ENCODE measurements at regions not wholly inside any gene's neighbourhood (a gene's known extent, or its start where the extent isn't known, plus 50 kb on each side); places are given as distances from the start of the nearest gene placed in this dataset.
A peak's percentile ranks its signal among the peaks of the same experiment; 100 is the strongest.
"Not testable (repeated sequence)": the region's sequence is repeated elsewhere in the genome, so short reads cannot be mapped to it uniquely, and the experiment has no call there.

DNA sequence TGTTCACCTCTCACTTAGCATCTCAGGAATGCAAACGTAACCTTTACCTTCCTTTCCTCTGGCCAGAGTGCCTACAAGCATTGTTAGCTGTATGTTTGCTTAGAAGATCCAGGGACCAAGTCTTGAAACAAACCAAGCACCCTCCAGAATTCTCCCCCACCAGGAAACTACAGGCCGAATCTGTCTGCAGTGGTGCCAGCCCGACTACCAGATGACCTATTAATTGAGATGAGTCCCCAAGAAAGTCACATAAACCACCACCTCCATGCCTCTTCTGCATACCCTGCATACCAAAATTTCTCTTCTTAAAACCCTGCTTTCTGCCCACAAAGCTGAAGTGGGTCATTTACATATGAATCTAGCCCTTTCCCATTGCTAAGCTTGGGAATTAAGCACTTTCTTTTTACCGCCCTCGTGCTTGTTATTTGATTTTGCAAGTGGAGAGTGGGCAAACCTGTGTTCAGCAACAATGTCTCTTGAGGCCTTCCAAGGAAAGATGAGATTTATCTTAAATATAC, 1239.1 kb downstream of the CDH12 start:
- no peak for DNase-seq (ENCODE audit: low spot score)

DNA sequence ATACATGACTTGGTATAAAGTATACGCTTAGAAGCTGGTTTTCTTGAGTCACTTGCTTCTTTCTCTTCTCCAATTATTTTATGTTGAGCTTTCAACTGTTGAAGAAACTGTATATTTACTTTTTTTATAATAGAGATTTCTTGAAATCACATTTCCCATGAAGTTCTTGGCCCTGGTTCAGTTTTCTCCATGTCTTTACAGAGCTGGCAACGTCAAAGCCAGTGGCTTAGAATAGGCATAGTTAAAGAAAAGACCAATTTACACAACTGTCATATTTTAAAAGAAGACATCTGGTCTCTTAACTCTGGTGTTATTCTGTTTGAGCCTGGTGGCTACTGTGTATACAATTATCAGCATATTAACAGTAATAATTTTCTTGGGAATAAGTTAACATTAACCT, 1249.3 kb downstream of the CDH12 start:
- DNase-seq (ENCODE audit: low spot score), result no peak

DNA sequence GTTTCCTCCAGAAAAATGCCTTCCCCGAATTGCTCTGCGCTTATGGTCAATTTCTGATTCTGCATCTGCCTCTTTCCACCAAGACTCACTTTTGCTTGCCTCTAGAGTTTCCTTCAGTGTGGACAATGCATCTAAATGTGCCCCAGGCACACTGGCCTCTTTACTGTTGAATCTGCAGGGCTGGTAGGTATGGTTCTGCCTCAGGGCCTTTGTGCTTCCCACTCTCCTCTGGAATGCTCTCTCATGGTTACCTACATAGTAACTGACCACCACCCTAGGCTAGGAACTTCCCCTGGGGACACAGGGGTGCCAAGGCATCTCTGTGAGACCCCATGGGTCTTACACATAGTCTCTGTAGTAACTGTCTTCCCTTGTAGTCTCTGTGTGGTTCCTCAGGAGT, 1258.6 kb downstream of the CDH12 start:
- no peak for DNase-seq (ENCODE audit: low spot score)

DNA sequence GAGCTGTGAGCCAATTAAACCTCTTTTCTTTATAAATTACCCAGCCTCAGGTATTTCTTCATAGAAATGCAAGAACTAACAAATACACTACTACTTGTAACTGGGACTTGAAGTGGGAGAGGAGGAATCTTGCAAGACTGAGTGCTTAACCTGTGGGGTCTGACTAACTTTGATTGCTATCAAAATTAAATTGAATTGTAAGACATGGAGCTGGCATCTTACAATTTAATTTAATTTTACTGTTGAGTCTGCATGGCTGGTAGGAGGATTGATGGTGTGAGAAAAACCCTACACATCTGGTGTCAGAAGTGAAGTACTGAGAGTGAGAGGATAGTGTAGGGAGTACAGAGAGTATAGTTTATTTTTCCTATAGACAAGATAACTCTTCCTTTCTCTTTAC, 1259.9 kb downstream of the CDH12 start:
- no peak for DNase-seq (ENCODE audit: low spot score)

DNA sequence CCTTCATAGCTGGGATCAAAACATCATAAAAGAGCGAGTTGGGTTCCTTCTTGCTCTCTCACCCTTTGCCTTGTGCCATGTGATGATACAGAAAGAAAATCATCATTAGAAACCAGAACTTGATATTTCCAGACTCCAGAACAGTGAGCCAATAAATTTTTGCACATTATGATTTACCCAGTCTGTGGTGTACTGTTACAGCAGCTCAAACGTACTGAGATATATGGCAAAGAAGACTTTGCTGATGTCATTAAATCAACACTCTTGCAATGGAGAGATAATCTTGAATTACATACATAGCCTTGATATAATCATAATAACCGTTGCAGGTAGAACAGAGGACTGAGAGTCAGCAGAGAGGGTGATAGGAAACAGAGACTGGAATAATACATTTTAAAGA, 1271.6 kb downstream of the CDH12 start:
- DNase-seq (ENCODE audit: low spot score), result no peak

DNA sequence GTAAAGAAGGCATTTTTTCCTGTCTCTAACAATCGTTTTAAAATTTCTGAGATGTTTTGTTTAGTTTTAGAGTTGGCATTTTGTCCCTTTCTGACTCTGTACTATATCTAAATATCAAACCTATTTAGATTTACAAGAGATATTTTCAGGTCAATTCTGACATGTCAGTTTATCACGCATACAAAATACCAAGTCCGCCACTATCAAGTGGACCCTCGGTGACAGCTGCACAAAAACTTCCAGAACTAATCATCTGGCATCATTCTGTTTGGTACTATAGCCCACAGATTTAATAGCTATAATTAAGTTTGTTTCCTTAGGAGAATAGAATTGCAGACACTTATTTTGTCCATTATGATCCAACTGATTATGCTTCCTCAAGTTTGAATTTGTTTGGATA, 1278.2 kb downstream of the CDH12 start:
- DNase-seq (ENCODE audit: low spot score), result no peak

DNA sequence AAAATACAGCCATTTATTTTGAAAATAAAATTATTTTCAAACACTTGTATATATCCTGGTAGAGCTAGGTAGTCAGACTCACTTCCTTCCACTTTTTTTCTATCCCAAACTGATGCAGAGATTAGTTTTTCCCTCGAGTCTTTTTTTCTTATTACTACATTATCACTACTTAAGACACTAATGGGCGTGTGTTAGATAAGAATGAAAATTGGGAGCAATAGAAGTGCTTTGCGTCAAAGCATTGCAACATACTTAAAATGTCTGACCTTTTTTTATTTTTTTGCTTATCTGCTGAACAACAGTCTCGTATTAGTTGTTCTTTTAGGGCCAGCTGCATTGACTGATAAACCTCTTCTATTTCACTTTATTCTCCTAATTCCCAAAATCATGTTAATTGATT, 1278.7 kb downstream of the CDH12 start:
- DNase-seq (ENCODE audit: low spot score), result no peak

DNA sequence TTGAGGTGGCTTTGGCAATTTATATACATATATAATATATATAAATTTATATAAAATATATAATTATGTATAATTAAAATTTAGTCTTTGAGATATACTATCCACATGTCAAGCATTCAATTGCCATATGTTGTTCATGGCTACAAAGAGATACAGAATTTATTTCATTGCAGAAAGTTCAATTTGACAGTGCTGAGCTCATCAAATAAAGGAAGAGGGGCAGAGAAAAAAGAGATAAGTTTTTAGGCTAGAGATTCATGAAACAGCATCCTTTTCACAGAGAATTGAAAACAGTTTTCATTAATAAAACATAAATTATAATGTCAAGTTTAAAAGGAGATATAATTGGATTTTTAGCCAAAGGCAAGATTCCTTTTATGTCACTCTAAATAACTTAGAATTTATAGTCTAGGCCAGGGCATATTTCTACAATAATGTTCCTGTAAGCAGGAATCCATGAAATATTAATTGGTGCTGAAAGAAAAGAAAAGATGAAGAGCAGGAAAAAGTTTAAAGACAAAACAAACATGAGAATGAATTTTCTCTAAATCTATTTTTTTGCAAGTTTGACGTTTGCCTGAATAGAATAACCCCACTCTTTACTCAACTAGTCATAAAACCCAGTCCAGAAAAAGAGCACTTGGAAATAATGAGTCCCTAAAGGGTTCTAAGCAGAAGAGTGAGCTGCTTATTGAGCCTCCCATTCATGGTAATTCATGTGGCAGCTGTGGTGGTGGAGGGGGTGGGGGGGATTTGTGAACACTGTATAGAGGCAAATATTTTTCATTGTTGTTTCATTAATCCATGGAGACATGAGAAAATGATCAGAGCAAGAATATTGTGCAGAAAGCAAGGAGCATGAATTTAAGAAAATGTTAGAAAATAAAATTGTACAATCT, 1279.5 kb downstream of the CDH12 start:
- peak; percentile 8 for DNase-seq (ENCODE audit: low spot score)

DNA sequence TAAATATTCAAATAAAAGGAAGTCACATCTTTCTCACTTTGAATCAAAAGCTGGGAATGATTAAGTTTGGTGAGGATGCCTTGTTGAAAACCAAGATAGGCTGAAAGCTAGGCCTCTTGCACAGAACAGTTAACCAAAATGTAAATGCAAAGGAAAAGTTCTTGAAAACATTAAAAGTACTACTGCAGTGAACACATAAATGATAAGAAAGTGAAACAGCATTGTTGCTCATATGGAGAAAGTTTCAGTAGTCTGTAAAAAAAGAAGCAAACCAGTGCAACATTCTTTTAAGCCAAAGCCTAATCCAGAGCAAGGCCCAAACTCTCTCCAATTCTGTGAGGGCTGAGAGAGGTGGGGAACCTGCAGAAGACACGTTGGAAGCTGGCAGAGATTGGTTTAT, 1281.9 kb downstream of the CDH12 start:
- not testable (repeated sequence) for DNase-seq (ENCODE audit: low spot score)

DNA sequence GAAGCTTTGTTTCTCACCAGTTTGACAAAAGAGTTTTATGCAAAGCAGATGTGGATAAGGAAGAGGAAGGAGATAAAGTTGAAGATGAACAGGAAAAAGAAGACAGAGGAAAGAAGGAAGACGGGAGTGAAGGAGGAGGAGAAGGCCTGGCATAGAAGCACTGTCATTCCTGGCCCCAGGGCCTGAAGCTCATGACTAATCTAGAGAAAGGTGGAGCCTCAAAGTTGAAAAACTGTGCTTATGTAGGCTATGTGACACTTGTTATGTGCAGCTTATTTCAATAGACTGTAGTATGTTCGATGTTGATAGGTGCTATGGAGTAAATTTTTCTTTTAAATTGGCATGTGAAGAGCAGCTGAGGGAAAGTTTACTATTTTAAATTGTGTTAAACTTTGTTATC, 1294.0 kb downstream of the CDH12 start:
- not testable (repeated sequence) for DNase-seq (ENCODE audit: low spot score)

DNA sequence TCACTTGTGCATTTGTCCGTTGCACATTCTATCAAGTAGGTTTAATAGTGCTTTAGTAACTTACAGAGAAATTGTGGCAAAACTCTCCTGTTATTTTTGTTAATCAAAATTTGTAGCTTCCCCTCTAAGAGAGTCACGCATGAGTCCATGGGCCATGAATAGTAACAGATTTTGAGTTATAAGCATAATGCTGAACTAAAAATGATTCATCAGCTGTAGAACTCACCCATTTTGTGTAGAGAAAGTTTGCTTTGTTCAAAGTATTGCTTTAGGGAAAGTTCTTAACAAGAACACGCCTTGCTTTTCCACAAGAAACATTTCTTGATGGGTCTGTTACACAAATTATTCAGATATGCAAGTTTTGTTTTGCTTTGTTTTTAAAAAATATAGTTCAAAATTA, 1300.9 kb downstream of the CDH12 start:
- not testable (repeated sequence) for DNase-seq (ENCODE audit: low spot score)

DNA sequence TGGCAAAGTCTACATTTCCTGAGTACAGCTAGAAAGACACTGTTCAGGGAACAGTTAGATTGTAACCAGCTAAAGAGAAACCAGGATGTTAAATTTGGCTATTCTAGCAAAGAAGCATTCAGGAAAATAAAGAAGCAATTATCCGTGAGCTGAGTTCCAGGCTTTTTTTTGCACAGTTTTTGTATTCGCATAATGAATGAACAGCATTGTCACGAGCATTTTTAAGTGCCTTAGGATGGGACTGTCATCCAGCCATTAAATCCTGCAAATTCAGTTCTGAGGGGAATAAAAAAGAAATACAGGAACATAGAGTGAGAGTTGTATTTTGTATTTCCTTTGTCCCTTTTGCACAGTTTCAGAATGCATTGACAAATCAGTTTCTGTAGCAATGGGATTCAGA, 1302.2 kb downstream of the CDH12 start:
- DNase-seq (ENCODE audit: low spot score), result peak; percentile 46

DNA sequence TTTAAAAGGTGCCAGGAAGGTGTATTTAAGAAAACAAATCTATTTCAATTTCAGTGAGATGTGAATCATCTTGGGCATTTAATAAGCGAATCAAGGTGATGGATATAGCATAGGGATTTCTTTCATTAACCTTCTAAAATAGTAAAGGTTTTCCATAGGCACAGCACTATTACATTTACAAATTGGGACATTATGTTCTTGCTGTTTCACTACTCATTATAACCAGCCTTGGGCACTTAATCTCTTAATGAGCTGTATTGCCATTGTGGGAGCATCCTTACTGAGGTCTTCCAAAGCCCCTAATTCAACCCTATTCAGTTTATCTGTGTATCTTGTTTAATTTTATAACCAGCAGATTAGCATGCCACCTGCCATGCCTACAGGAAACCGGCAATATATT, 1305.5 kb downstream of the CDH12 start:
- DNase-seq (ENCODE audit: low spot score), result not testable (repeated sequence)

DNA sequence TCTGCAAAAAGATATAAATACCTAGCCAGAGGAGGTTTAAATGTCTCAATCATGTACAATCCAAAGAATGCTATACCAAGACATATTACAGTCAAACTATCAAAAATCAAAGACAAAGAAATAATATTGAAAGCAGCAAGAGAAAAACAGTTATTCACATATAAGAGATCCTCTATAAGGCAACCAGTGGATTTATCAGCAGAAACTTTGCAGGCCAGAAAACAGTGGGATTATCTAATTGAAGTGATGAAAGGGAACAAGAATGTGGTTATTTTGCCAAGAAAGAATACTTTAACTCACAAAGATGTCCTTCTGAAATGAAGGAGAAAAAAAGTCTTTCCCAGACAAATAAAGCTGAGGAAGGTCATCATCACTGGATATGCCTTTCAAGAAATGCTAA, 1318.0 kb downstream of the CDH12 start:
- not testable (repeated sequence) for DNase-seq (ENCODE audit: low spot score)

DNA sequence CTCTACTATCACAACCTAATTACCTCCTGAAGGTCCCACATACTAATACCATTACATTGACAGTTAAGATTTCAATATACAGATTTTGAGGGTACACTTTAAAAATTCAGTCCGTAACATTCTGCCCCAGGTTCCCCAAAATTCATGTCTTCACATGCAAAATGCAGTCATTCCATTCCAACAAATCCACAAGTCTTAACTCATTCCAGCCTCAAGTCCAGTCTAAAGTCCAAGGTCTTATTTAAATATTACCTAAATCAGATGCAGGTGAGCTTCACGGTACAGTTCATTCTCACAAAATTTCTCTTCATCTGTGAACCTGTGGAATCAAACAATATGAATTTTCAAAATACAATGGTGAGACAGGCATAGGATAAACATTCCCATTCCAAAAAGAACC, 1332.0 kb downstream of the CDH12 start:
- not testable (repeated sequence) for DNase-seq (ENCODE audit: low spot score)

DNA sequence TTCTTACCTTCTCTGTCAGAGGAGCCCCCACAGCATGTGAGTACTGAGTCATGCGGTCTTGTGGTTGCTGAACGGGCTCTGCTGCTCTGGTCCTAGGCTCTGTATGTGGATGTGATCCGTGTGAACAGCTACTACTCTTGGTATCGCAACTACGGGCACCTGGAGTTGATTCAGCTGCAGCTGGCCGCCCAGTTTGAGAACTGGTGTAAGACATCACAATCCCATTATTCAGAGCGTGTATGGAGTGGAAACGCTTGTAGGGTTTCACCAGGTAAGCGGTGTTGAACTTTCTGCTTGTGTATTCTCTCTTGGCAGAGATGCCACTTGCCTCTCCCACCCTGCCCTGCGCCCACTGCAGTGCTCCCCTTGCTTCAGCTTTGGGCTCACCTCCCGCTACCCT, 1356.2 kb downstream of the CDH12 start:
- not testable (repeated sequence) for DNase-seq (ENCODE audit: low spot score)

DNA sequence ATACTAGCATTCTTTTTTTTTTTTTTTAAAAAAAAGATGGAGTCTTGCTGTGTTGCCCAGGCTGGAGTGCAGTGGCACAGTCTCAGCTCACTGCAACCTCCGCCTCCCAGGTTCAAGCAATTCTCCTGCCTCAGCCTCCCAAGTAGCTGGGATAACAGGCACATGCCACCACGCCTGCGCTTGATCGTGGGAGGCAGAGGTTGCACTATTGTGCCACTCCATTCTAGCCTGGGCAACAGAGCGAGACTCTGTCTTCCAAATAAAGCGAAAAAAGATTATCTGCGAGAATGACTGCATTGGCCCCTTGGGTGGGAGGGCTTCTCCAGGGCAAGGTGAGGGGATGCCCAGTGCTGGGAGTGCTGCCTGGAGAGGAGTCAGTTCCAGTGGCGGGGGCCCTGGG, 1357.1 kb downstream of the CDH12 start:
- DNase-seq (ENCODE audit: low spot score), result not testable (repeated sequence)

DNA sequence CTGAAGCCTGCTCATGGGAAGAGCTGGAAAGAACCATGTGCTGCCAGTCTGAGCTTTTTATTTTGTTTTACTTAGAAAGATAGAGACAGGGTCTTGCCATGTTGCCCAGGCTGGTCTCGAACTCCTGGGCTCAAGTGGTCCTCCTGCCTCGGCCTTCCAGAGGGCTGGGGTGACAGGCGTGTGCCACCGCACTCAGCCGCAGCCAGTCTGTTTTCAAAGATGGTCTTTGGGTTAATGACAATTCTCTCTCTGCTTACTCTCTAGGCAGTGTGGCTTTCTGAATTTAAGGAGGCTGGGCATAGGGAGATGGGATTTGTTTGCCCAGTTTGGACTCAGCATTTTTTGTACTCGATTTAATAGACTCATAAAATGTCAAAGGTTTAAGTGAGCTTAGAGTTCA, 1357.9 kb downstream of the CDH12 start:
- not testable (repeated sequence) for DNase-seq (ENCODE audit: low spot score)

DNA sequence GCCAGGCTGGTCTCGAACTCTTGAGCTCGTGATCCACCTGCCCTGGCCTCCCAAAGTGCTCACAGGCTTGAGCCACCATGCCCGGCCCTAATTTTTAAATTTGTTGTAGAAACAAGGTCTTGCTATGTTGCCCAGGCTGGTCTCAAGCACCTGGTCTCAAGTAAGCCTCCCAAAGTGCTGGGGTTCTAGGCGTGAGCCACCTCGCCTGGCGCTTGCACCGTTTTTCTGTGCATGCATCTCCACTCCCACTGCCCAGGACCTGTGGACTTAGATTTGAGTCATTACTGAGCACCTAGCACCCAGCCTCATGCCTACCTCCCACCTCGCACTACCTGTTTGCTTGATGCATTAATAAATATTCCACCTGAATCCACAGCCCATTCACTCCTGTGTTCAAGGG, 1359.1 kb downstream of the CDH12 start:
- not testable (repeated sequence) for DNase-seq (ENCODE audit: low spot score)

DNA sequence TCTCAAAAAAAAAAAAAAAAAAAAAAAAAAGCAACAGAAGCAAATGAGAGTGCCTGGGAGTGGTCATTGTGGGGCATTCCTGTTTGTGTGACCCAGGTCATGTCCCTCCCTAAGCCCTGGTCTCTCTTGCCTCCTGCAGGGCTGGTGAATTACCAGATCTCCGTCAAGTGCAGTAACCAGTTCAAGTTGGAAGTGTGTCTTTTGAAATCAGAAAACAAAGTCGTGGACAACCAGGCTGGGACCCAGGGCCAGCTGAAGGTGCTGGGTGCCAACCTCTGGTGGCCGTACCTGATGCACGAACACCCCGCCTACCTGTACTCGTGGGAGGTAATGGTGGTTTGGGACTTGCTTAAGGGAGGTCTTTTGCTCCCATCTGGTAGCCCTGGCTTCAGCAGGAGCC, 1362.0 kb downstream of the CDH12 start:
- not testable (repeated sequence) for DNase-seq (ENCODE audit: low spot score)

DNA sequence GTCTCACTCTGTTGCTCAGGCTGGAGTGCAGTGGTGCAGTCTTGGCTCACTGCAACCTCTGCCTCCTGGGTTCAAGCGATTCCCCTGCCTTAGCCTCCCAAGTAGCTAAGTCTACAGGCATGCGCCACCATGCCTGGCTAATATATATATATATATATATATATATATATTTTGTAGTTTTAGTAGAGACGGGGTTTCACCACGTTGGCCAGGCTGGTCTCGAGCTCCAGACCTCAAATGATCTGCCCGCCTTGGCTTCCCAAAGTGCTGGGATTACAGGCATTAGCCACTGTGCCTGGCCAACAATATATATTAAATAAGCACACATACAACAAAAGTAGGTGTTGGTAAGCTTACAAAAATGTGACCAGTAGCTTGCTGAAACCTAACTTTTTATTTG, 1364.3 kb downstream of the CDH12 start:
- DNase-seq (ENCODE audit: low spot score), result not testable (repeated sequence)

DNA sequence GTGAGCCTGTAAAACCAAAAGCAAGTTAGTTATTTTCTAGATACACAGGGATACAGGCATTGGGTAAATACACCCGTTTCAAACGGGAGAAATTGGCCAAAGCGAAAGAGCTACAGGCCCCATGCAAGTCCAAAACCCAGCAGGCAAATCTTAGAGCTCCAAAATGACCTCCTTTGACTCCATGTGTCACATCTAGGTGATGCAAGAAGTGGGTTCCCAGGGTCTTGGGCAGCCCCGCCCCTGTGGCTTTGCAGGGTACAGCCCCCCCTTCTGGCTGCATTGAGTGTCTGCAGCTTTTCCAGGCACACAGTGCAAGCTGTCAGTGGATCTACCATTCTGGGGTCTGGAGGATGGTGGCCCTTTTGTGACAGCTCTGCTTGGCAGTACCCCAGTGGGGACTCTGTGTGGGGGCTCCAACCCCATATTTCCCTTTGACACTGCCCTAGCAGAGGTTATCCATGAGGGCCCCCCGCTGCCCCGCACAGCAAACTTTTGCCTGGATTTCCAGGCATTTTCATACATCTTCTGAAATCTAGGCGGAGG, 1367.6 kb downstream of the CDH12 start:
- DNase-seq (ENCODE audit: low spot score), result not testable (repeated sequence)

DNA sequence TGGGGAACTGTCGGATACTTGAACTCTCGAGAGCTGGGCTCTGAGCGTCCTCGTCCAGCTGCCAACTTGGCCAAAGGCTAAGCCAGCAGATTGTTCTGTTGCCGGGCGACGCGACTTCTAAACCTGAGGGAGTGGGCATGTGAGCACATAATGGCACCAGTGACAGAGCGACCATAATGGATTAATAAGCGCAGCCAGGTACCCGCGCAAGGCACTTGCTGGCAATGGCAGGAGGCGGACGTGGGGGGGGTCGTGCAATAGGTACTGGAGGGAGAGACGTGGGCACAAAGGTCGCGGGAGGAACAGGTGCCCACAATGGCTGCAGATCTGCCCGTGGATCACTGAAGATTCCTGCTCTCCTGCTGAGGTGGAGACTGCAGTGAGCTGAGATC, 1368.7 kb downstream of the CDH12 start:
- not testable (repeated sequence) for DNase-seq (ENCODE audit: low spot score)

All from Ammon's horn (tissue), 1 donor.